Liver (tissue), 3 donors: ENCODE measurements at regions not wholly inside any gene's neighbourhood (a gene's known extent, or its start where the extent isn't known, plus 50 kb on each side); places are given as distances from the start of the nearest gene placed in this dataset.

ENCODE experiments used
- CTCF ChIP-seq: fragments of 150-350 bp; IDR thresholded peaks from 2 replicates; pipeline ENCODE4 v1.5.1; 2017; ENCODE audit warnings: improper control_type of control experiment, low read depth, low read length; ENCODE audit not compliant: missing input control
- JUND ChIP-seq, 2 donors: IDR thresholded peaks; 2 replicates each; pipeline ENCODE4 v1.6.1; 2016; ENCODE audit warnings: antibody characterized with exemption in 2 of 2
- RXRA ChIP-seq, 2 donors: IDR thresholded peaks; 2 replicates each; pipeline ENCODE4 v1.6.1; 2017 to 2018; ENCODE audit warnings: antibody characterized with exemption in 2 of 2, mild to moderate bottlenecking in 1 of 2
- SP1 ChIP-seq: IDR thresholded peaks from 2 replicates; pipeline ENCODE4 v1.6.1; 2018; ENCODE audit warnings: antibody characterized with exemption, mild to moderate bottlenecking
- ZBTB33 ChIP-seq: IDR thresholded peaks from 2 replicates; pipeline ENCODE4 v1.6.1; 2016; ENCODE audit warnings: antibody characterized with exemption
- TF ChIP-seq, protein P1 (sequence below): IDR thresholded peaks from 2 replicates; pipeline ENCODE4 v1.6.1; 2016; ENCODE audit warnings: antibody characterized with exemption
- donor health status: healthy.
- donor health status: healthy.

DNA sequence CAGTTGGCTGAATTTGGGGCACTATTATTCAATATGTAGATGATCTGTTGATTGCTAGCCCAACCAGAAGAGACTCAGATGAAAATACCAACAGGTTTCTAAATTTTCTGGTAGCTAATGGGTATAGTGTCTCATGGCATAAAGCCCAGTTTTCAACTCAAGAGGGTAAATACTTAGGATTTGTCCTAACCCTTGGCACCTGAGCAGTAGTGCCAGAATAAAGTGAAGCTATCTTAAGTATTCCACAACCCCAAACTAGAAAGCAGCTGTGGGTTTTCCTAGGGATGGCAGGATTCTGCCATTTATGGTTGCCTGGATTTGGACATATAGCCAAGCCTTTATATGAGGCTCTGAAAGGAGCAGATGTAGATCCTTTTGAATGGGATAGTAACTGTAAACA lies 119.0 kb downstream of the AGTR2 start:
- no peak for TF ChIP-seq SP1
- no peak for TF ChIP-seq CTCF
- no peak for TF ChIP-seq ZBTB33
- TF ChIP-seq, protein P1, sequence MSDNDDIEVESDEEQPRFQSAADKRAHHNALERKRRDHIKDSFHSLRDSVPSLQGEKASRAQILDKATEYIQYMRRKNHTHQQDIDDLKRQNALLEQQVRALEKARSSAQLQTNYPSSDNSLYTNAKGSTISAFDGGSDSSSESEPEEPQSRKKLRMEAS = no peak
- TF ChIP-seq JUND (IDR thresholded peaks at IDR 0.05) = no peak
- TF ChIP-seq RXRA (IDR thresholded peaks at IDR 0.05) = no peak
